SKM-1 (cell line): ENCODE measurements at regions not wholly inside any gene's neighbourhood (a gene's known extent, or its start where the extent isn't known, plus 50 kb on each side); places are given as distances from the start of the nearest gene placed in this dataset.
A peak's percentile ranks its signal among the peaks of the same experiment; 100 is the strongest.
"Not testable (repeated sequence)": the region's sequence is repeated elsewhere in the genome, so short reads cannot be mapped to it uniquely, and the experiment has no call there.

Experiments
- DNase-seq: peaks from one replicate; lab custom pipeline; 2025; ENCODE audit not compliant: unreplicated experiment; lab: John Stamatoyannopoulos, UW

DNA sequence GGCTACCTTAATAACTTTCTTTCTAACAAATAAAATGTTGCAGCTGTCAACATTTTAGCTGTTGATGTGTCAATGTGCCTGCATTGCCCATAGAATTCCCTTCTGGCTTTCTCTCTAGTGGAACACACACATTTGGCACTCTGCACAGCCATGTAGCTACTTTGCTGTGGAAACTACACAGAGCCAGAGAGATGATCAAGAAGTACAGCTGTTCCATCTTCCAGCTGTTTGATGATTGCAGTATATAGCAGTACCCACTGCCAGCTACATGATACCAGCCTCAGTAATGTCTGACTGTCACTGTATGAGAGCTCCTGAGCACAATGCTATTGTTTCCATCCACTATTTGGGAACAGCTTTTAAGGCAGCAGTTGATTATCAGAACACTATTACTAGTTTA lies 843.0 kb downstream of the PCDH17 start:
- DNase-seq, result no peak

DNA sequence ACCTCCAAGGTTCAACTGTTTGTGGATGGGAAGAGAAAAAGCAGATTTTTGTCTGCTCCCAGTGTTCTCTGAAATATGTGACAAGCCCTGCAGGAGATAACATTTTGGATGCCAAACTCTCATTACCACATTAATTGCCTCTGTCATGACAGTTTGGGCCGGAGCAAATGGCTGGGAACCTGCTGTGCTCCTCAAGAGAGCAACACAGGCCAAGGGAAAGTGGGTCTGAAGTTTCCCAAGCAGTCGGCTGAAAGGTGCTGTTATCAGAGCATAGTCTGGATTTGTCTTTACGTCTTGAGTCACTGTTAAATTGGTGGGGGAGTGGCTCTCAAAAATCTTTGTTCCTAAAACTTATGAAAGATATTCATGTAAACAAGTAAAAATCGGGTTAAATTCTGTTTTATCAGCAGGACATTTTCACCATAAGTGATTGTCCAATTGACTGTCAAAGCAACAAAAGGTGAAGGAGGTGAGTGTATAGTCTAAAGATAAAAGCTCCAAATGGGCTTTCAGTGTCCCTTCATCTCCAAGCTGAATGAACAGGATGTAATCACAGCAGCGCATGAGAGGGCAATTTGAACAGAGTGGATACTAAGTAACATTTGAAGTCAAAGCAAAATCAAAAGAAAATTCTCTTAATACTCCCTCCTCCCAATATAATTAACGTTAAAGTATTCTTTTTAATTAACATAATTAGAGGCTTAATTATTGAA lies 844.8 kb downstream of the PCDH17 start:
- DNase-seq, result no peak

GRCh38 chr13:58478858-58479257 lies 847.3 kb downstream of the PCDH17 start:
- no peak for DNase-seq

- DNase-seq, result no peak
These were observed 848.5 kb downstream of the PCDH17 start for GRCh38 chr13:58480061-58480460.

DNA sequence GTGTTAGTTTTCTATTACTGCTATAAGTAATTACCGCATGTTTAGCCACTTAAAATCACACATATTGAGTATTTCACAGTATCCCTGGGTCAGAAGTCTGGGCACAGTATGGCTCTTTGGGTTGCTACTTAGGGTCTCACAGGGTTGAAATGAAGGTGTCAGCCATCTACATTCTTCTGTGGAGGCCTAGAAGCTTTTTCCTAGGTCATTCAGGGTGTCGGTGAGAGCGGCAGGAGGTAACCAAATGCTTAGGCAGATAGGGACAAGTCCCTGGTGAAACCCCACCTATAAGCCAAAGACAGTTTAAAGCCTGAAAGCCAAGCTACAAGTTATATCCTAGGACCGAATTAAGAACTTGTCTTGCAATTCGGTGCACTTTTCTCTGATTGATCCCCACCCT lies 856.7 kb downstream of the PCDH17 start:
- no peak for DNase-seq

DNA sequence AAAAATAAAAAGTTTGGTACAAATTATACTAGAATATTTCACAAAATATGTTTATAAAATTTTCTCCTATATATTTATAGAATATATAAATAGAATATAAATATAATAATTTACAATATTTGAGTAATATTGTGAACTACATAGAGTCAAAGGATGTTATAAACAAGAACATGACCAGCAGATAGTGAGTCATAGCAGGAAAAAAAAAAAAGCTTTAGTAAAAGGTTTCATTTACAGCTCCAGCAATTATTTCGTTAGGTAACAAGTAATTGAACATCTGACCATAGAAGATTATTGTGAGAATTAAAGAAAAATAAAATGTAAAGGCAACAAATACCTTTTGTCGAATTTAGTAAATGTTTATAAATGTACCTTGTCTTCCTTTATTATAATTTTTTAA lies 864.1 kb downstream of the PCDH17 start:
- DNase-seq, result no peak

- no peak for DNase-seq
These were observed 869.4 kb downstream of the PCDH17 start for GRCh38 chr13:58500938-58501337.

DNA sequence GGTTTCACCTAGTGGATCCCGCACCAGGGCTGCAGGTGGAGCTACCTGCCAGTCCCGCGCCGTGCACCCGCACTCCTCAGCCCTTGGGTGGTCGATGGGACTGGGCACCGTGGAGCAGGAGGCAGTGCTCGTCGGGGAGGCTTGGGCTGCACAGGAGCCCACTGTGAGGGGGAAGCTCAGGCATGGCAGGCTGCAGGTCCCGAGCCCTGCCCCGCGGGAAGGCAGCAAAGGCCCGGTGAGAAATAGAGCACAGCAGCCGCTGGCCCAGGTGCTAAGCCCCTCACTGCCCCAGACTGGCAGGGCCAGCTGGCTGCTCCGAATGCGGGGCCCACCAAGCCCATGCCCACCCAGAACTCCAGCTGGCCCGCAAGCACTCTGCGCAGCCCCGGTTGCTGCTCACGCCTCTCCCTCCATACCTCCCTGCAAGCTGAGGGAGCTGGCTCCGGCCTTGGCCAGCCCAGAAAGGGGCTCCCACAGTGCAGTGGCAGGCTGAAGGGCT lies 872.7 kb downstream of the PCDH17 start:
- not testable (repeated sequence) for DNase-seq

GRCh38 chr13:58505262-58505920 lies 873.8 kb downstream of the PCDH17 start:
- not testable (repeated sequence) for DNase-seq

DNA sequence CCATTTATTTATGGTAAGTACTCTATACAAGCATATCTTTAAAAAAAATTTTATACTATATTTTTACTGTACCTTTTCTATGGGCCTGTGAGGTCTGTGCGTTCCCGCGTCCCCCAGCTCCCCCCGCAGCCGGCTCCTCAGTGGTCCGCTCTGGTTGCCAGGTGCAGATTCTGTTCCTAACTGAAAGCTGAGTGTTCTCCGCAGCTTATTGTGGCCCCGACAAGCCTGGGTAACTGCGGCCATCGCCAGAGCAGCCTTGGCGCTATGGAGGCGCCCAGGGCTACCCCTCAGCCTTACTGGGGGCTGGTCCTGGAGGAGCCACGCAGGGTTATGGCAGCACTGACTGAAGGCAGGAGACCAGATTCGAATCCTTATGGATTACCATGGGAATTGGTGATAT lies 896.8 kb downstream of the PCDH17 start:
- no peak for DNase-seq

DNA sequence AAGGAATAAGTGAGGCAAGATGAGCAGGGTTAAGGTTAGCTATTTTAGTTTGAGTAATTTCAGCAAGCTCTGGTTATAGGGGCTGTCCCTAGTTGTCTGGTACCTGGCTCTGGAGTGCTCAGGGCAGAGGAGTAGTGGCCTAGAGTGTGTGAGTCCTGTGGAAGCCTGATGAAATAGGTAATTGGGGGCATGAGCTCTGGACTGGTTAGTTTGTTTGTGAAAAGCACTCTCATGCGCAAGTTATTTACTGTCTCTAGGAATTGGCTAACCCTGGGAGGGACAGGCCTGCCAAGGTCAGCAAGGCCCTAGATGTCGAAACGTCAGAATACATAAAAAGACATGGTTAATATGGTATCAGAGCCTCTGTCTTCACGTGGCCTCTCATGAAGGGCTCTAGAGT lies 900.1 kb downstream of the PCDH17 start:
- no peak for DNase-seq

GRCh38 chr13:58542530-58542929 lies 911.0 kb downstream of the PCDH17 start:
- DNase-seq, result no peak

GRCh38 chr13:58547419-58547818 lies 915.9 kb downstream of the PCDH17 start:
- DNase-seq, result no peak

DNA sequence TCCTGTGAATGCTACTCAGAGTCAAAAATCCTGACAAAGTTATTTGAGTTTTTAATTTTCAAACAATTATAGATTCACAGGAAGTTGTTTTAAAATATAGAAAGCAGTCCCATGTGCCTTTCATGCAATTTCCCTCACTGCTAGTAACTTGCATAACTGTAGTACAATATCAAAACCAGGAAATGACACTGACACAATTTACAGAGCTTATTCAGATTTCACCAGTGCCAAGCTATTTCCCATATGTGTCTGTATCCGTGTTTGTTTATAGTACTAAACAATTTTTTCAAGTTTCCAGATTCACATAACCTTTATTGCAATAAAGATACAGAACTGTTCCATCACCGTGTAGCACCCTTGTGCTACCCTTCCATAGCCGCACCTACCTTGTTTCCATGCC lies 934.6 kb downstream of the PCDH17 start:
- DNase-seq, result no peak

GRCh38 chr13:58573743-58574142 lies 942.2 kb downstream of the PCDH17 start:
- DNase-seq, result peak; percentile 64

GRCh38 chr13:58574791-58575190 lies 943.2 kb downstream of the PCDH17 start:
- DNase-seq, result no peak

GRCh38 chr13:58579468-58579867 lies 947.9 kb downstream of the PCDH17 start:
- DNase-seq, result no peak

- DNase-seq, result no peak
These were observed 952.4 kb downstream of the PCDH17 start for GRCh38 chr13:58583966-58584365.

GRCh38 chr13:58584610-58585009 lies 953.1 kb downstream of the PCDH17 start:
- no peak for DNase-seq

DNA sequence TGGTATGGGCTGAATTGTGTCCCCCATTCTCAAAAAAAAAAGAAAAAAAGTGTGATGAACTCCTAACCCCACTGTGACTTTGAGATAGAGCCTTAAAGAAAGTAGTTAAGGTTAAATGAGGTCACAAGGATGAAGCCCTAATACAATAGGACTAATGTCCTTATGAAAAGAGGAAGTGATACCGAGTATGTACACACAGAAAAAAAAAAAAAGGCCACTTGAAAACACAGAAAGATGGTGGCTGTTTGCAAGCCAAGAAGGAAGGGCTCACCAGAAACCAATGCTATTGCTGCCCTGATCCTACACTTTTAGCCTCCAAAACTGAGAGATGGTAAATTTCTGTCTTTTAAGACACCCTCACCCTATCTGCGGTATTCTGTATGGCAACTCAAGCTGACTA lies 955.6 kb downstream of the PCDH17 start:
- peak; percentile 44 for DNase-seq

- DNase-seq, result no peak
These were observed 960.5 kb downstream of the PCDH17 start for GRCh38 chr13:58592052-58592451.

DNA sequence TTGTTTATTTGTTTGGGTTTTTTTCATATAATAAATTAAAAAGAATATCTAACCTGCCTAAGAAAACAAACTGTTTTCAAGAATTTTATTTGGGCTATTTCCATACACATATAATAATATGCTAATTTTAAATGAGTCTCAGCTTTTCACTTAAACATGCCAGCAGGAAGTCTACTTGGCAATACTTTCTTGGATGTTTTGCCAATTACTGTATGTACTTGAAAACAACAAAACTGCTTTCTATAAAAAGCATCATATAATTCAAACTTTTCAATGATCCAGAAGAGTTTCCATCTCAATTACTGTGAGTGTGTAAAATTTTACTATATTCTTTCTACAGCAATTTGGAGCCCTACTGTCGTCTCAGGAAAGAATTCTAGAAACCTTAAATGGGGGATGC lies 961.2 kb downstream of the PCDH17 start:
- DNase-seq, result no peak
